ENCODE measurements at regions not wholly inside any gene's neighbourhood (a gene's known extent, or its start where the extent isn't known, plus 50 kb on each side); places are given as distances from the start of the nearest gene placed in this dataset.

- TF ChIP-seq, protein P1, sequence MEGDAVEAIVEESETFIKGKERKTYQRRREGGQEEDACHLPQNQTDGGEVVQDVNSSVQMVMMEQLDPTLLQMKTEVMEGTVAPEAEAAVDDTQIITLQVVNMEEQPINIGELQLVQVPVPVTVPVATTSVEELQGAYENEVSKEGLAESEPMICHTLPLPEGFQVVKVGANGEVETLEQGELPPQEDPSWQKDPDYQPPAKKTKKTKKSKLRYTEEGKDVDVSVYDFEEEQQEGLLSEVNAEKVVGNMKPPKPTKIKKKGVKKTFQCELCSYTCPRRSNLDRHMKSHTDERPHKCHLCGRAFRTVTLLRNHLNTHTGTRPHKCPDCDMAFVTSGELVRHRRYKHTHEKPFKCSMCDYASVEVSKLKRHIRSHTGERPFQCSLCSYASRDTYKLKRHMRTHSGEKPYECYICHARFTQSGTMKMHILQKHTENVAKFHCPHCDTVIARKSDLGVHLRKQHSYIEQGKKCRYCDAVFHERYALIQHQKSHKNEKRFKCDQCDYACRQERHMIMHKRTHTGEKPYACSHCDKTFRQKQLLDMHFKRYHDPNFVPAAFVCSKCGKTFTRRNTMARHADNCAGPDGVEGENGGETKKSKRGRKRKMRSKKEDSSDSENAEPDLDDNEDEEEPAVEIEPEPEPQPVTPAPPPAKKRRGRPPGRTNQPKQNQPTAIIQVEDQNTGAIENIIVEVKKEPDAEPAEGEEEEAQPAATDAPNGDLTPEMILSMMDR (IDR thresholded peaks at IDR 0.05; ENCODE audit: poor library complexity): no peak
- no peak for TF ChIP-seq EZH2 (IDR thresholded peaks at IDR 0.05; ENCODE audit: borderline replicate concordance)
Observed at GRCh38 chr3:94615275-94616065, 552.6 kb downstream of the NSUN3 start.
